ENCODE measurements at regions not wholly inside any gene's neighbourhood (a gene's known extent, or its start where the extent isn't known, plus 50 kb on each side); places are given as distances from the start of the nearest gene placed in this dataset.

DNA sequence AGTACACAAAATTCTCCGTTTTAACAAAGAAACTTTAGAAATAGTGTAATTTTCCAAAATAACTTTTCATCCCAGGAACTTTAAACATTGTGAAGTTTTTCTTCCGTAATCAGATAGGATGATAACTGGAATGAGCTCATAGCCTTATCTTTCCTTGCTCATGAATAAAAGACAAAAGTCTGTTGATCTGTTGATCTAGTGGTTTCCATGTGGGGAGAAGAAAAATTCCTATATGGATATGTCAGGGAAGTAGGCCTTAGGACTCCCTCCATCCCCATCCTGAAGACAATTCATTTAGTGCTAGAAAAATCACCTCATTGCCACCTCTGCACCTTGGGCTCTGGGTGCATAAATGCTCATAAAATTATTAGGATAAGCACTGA lies 266.6 kb downstream of the SMARCA2 start:
- DNase-seq, result no peak
- TF ChIP-seq, protein P1, sequence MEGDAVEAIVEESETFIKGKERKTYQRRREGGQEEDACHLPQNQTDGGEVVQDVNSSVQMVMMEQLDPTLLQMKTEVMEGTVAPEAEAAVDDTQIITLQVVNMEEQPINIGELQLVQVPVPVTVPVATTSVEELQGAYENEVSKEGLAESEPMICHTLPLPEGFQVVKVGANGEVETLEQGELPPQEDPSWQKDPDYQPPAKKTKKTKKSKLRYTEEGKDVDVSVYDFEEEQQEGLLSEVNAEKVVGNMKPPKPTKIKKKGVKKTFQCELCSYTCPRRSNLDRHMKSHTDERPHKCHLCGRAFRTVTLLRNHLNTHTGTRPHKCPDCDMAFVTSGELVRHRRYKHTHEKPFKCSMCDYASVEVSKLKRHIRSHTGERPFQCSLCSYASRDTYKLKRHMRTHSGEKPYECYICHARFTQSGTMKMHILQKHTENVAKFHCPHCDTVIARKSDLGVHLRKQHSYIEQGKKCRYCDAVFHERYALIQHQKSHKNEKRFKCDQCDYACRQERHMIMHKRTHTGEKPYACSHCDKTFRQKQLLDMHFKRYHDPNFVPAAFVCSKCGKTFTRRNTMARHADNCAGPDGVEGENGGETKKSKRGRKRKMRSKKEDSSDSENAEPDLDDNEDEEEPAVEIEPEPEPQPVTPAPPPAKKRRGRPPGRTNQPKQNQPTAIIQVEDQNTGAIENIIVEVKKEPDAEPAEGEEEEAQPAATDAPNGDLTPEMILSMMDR (IDR thresholded peaks at IDR 0.05), result no peak
- no peaks in the 10 kb centered on the region for H3K36me3 ChIP-seq
- no peak overlapping the region for H3K27ac ChIP-seq
- no peaks in the 10 kb centered on the region for H3K27me3 ChIP-seq
- intact Hi-C loops (cut with DNase I), result no loop called here
- H3K4me1 ChIP-seq, result no peaks in the 10 kb centered on the region
- H3K9me3 ChIP-seq, result no peaks in the 10 kb centered on the region
- H3K9ac ChIP-seq (ENCODE audit: low read depth in 2 of 2, low read length in 2 of 2), result no peak overlapping the region
- no peak overlapping the region for H3K4me3 ChIP-seq

DNA sequence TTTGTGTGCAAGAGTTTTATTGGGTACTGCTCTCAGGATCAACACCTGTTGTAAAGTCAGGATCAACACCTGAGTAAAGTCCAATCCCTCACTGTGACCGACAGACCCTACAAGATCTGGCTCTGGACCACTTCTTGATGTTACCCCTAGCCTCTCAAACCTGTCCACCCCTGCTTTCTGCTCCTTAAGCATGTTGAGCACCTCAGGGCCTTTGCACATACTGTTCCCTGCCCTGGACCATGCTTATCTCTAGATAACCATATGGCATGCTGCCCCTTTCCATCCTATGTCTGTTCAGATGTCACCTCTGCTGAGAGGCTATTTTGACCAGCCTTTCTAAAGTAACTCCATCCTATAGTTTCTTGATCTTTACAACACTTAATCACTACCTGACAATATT lies 269.6 kb downstream of the SMARCA2 start:
- Histone ChIP-seq H3K27ac (no peak overlapping the region), H3K36me3 (no peaks in the 10 kb centered on the region), H3K27me3 (no peaks in the 10 kb centered on the region), H3K9ac (ENCODE audit: low read depth in 2 of 2, low read length in 2 of 2) (no peak overlapping the region), H3K4me3 (no peak overlapping the region), H3K9me3 (no peaks in the 10 kb centered on the region), H3K4me1 (no peaks in the 10 kb centered on the region)
- intact Hi-C loops (cut with DNase I), result no loop called here
- DNase-seq, result no peak
- TF ChIP-seq, protein P1 (IDR thresholded peaks at IDR 0.05), result no peak

DNA sequence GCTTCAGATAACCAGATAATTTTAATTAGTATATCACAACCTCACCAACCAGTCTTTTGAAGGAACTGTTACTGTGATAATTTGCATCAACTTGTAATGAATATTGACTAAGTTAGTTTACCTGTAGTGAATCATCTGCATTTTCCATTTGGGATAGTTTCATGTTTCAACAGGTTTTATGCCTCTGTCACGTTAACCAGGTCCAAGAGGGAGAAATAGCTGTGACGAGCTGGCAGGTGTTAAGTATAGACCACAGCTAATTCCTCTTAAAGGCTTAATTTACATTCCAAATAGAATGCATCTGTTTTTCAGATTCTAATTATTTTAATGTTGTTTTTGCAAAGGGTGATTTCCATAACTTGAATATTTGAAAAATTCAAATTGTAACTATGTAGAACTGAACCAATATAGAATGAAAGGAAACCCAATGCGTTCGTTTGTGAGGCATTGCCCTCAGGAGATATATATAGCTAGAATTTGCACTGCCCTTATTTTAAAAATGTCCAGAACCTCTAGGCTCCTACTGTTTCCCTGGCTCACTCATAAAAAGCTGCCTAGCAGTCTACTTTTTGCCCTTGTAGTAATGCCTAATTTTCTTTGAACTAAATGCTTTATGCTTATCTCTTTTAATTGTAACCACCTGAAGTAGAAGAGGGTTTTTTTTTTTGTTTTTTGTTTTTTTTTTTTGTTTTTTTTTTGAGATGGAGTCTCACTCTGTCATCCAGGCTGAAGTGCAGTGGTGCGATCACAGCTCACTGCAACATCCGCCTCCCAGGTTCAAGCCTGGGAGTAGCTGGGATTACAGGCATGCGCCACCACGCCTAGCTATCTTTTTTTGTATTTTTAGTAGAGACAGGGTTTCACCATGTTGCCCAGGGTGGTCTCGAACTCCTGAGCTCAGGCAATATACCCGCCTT lies 270.5 kb downstream of the SMARCA2 start:
- Histone ChIP-seq H3K4me1 (no peaks in the 10 kb centered on the region), H3K9me3 (no peaks in the 10 kb centered on the region), H3K36me3 (no peaks in the 10 kb centered on the region), H3K9ac (ENCODE audit: low read depth in 2 of 2, low read length in 2 of 2) (no peak overlapping the region), H3K4me3 (no peak overlapping the region), H3K27me3 (no peaks in the 10 kb centered on the region), H3K27ac (no peak overlapping the region)
- TF ChIP-seq, protein P1 (IDR thresholded peaks at IDR 0.05), result no peak
- intact Hi-C loops (cut with DNase I), result no loop called here
- DNase-seq, result no peak

DNA sequence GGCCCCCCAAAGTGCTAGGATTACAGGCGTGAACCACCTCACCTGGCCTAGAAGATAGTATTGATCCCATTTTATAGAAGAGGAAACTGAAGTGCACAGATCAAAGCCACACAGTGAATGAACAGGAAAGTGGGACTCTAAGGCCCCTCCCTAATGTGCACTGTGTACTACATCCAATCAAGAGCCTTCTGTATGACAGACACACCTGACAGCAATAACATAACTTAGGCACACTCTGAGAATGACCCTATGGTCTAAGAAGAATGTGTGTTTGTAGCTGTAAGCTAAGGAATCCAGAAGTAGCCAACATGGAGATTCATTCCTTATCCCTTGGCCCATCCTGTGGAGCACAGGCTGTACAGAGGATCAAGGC lies 271.2 kb downstream of the SMARCA2 start:
- no peak for DNase-seq
- H3K9ac ChIP-seq (ENCODE audit: low read depth in 2 of 2, low read length in 2 of 2), result no peak overlapping the region
- H3K27me3 ChIP-seq, result no peaks in the 10 kb centered on the region
- TF ChIP-seq, protein P1 (IDR thresholded peaks at IDR 0.05), result no peak
- no peak overlapping the region for H3K4me3 ChIP-seq
- H3K4me1 ChIP-seq, result no peaks in the 10 kb centered on the region
- intact Hi-C loops (cut with DNase I), result no loop called here
- no peaks in the 10 kb centered on the region for H3K36me3 ChIP-seq
- H3K9me3 ChIP-seq, result no peaks in the 10 kb centered on the region
- H3K27ac ChIP-seq, result no peak overlapping the region

DNA sequence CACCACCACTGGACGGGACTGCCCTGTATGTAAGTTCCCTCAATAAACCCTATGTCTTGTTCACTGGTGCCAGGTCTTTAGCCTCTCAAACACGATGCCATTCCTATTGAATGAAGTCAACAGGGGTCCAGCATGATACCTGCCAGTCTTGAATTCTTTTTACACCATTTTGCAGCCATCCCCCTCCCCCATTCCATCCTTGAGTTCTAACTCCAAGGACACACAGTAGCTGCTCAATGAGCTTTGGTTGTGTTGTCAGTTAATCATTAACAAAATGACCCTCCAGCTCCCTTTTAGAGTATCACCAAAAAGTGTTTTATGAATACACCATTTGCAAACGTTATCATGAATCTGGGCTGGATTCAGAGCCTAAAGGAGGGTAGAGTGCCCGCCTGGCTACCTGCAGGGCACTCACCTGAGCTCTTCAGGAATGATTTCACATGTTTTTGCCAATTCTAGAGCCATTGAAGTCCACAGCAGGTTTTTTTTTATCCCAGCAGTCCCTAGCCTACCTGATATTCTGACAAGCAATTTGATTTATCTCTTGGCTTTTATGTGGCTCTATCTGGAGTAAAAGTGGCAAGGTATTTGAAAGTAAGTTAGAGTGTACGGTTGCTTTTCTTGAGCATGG lies 271.8 kb downstream of the SMARCA2 start:
- Histone ChIP-seq H3K9me3 (no peaks in the 10 kb centered on the region), H3K4me3 (no peak overlapping the region), H3K27ac (no peak overlapping the region), H3K4me1 (no peaks in the 10 kb centered on the region), H3K9ac (ENCODE audit: low read depth in 2 of 2, low read length in 2 of 2) (no peak overlapping the region), H3K27me3 (no peaks in the 10 kb centered on the region), H3K36me3 (no peaks in the 10 kb centered on the region)
- intact Hi-C loops (cut with DNase I), result no loop called here
- TF ChIP-seq, protein P1 (IDR thresholded peaks at IDR 0.05), result no peak
- no peak for DNase-seq

Measured in colonic mucosa (tissue), 4 donors.